Mononuclear cell (primary cell): ENCODE measurements at regions not wholly inside any gene's neighbourhood (a gene's known extent, or its start where the extent isn't known, plus 50 kb on each side); places are given as distances from the start of the nearest gene placed in this dataset.

Experiments used
- H3K27me3 ChIP-seq: 2 replicates; pipeline ENCODE4 v1.6.0; 2011; ENCODE audit warnings: low read length, control low read depth; ENCODE audit not compliant: insufficient read depth
- H3K4me1 ChIP-seq: 2 replicates; pipeline ENCODE4 v1.5.1; 2011; ENCODE audit warnings: mild to moderate bottlenecking, low read length, control low read depth; ENCODE audit not compliant: insufficient read depth
- H3K4me3 ChIP-seq: 2 replicates; pipeline ENCODE4 v1.5.1; 2011; ENCODE audit warnings: mild to moderate bottlenecking, low read length, moderate library complexity
- H3K9me3 ChIP-seq: 2 replicates; pipeline ENCODE4 v1.5.1; 2011; ENCODE audit warnings: low read depth, mild to moderate bottlenecking, control low read depth, low read length

- Histone ChIP-seq H3K27me3 (no peaks in the 10 kb centered on the region), H3K4me3 (no peak overlapping the region), H3K4me1 (no peaks in the 10 kb centered on the region), H3K9me3 (no peaks in the 10 kb centered on the region)
Measured at GRCh38 chr19:30310602-30311263, 61.5 kb upstream of the ZNF536 start.

- no peaks in the 10 kb centered on the region for H3K9me3 ChIP-seq
- H3K4me1 ChIP-seq = no peaks in the 10 kb centered on the region
- no peaks in the 10 kb centered on the region for H3K27me3 ChIP-seq
- no peak overlapping the region for H3K4me3 ChIP-seq
Measured at GRCh38 chr19:30311911-30312310, 60.3 kb upstream of the ZNF536 start.

- H3K4me3 ChIP-seq = no peak overlapping the region
- no peaks in the 10 kb centered on the region for H3K9me3 ChIP-seq
- no peaks in the 10 kb centered on the region for H3K27me3 ChIP-seq
- H3K4me1 ChIP-seq = no peaks in the 10 kb centered on the region
Measured at GRCh38 chr19:30312582-30313352, 59.4 kb upstream of the ZNF536 start.

GRCh38 chr19:30313353-30313750 lies 58.8 kb upstream of the ZNF536 start:
- no peak overlapping the region for H3K4me3 ChIP-seq

GRCh38 chr19:30314056-30314804 lies 58.0 kb upstream of the ZNF536 start:
- H3K4me1 ChIP-seq = no peaks in the 10 kb centered on the region

More at GRCh38 chr19:30313353-30313750, 58.8 kb upstream of the ZNF536 start:
- Histone ChIP-seq H3K9me3 (no peaks in the 10 kb centered on the region), H3K27me3 (no peaks in the 10 kb centered on the region), H3K4me1 (no peaks in the 10 kb centered on the region)

GRCh38 chr19:30314805-30315155 lies 57.4 kb upstream of the ZNF536 start:
- Histone ChIP-seq H3K27me3 (no peaks in the 10 kb centered on the region), H3K4me3 (no peak overlapping the region), H3K9me3 (no peaks in the 10 kb centered on the region), H3K4me1 (no peaks in the 10 kb centered on the region)

More at GRCh38 chr19:30314056-30314804, 58.0 kb upstream of the ZNF536 start:
- no peaks in the 10 kb centered on the region for H3K27me3 ChIP-seq
- no peak overlapping the region for H3K4me3 ChIP-seq
- H3K9me3 ChIP-seq = no peaks in the 10 kb centered on the region

GRCh38 chr19:30315159-30315558 lies 57.0 kb upstream of the ZNF536 start:
- Histone ChIP-seq H3K27me3 (no peaks in the 10 kb centered on the region), H3K9me3 (no peaks in the 10 kb centered on the region), H3K4me3 (no peak overlapping the region), H3K4me1 (no peaks in the 10 kb centered on the region)

GRCh38 chr19:30316000-30316491 lies 56.1 kb upstream of the ZNF536 start:
- no peaks in the 10 kb centered on the region for H3K4me1 ChIP-seq
- no peaks in the 10 kb centered on the region for H3K27me3 ChIP-seq
- no peaks in the 10 kb centered on the region for H3K9me3 ChIP-seq
- H3K4me3 ChIP-seq = no peak overlapping the region

- Histone ChIP-seq H3K4me3 (no peak overlapping the region), H3K4me1 (no peaks in the 10 kb centered on the region), H3K27me3 (no peaks in the 10 kb centered on the region), H3K9me3 (no peaks in the 10 kb centered on the region)
Measured at GRCh38 chr19:30316560-30317106, 55.6 kb upstream of the ZNF536 start.

- H3K4me3 ChIP-seq = no peak overlapping the region
- no peaks in the 10 kb centered on the region for H3K27me3 ChIP-seq
- H3K4me1 ChIP-seq = no peaks in the 10 kb centered on the region
- H3K9me3 ChIP-seq = no peaks in the 10 kb centered on the region
Measured at GRCh38 chr19:30317403-30317802, 54.8 kb upstream of the ZNF536 start.

GRCh38 chr19:30318261-30318660 lies 53.9 kb upstream of the ZNF536 start:
- H3K4me3 ChIP-seq = no peak overlapping the region
- H3K4me1 ChIP-seq = no peaks in the 10 kb centered on the region
- H3K9me3 ChIP-seq = no peaks in the 10 kb centered on the region

GRCh38 chr19:30318936-30319335 lies 53.2 kb upstream of the ZNF536 start:
- Histone ChIP-seq H3K27me3 (no peaks in the 10 kb centered on the region), H3K9me3 (no peaks in the 10 kb centered on the region), H3K4me3 (no peak overlapping the region), H3K4me1 (no peaks in the 10 kb centered on the region)

More at GRCh38 chr19:30318261-30318660, 53.9 kb upstream of the ZNF536 start:
- H3K27me3 ChIP-seq = no peaks in the 10 kb centered on the region

GRCh38 chr19:30319411-30319810 lies 52.8 kb upstream of the ZNF536 start:
- Histone ChIP-seq H3K27me3 (no peaks in the 10 kb centered on the region), H3K9me3 (no peaks in the 10 kb centered on the region), H3K4me1 (no peaks in the 10 kb centered on the region), H3K4me3 (no peak overlapping the region)

- no peaks in the 10 kb centered on the region for H3K9me3 ChIP-seq
Measured at GRCh38 chr19:30319876-30320275, 52.3 kb upstream of the ZNF536 start.

GRCh38 chr19:30320466-30320865 lies 51.7 kb upstream of the ZNF536 start:
- no peaks in the 10 kb centered on the region for H3K4me1 ChIP-seq
- H3K9me3 ChIP-seq = no peaks in the 10 kb centered on the region
- H3K27me3 ChIP-seq = no peaks in the 10 kb centered on the region
- H3K4me3 ChIP-seq = no peak overlapping the region

More at GRCh38 chr19:30319876-30320275, 52.3 kb upstream of the ZNF536 start:
- no peak overlapping the region for H3K4me3 ChIP-seq
- H3K4me1 ChIP-seq = no peaks in the 10 kb centered on the region
- no peaks in the 10 kb centered on the region for H3K27me3 ChIP-seq
